ENCODE measurements at regions not wholly inside any gene's neighbourhood (a gene's known extent, or its start where the extent isn't known, plus 50 kb on each side); places are given as distances from the start of the nearest gene placed in this dataset.

DNA sequence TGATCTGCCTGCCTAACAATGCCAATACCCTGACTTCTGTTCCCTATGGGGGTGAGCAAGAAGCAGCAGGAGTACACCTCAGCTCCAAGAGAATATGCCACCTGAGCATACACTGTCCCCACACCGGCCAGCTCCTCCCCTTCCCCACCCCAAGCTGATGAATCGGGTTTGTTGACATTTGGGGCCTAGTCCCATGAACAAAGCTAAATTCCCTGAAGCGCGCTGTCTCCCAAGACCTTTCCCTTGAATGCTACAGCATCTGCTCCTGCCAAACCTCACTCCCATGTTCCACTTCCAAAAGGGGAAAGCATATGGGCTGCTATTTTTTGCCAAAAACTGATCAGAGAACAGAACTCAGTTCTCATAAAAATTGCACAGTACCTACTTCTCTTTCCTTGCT lies 220.4 kb upstream of the CAMK1G start:
- peak; percentile 70 for ATAC-seq

DNA sequence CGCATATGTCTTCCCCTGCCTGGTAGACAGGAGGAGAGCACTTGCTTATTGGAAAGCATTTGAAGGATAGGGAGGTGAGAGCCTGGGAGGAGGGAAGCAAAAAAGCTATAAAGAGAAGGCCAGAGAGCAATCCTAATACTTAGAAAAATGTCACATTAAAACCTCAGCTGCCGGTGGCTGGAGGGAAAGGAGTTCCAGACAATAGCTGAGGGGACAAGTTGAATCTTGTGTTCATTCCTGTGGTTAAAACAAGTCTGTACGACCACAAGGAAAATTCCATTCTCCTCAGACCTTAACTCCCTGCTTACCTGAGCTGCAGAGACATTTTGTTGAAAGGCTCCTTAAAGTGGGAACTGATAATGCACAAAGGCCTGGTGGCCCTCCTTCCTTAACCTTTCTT lies 218.8 kb upstream of the CAMK1G start:
- ATAC-seq = peak; percentile 72

DNA sequence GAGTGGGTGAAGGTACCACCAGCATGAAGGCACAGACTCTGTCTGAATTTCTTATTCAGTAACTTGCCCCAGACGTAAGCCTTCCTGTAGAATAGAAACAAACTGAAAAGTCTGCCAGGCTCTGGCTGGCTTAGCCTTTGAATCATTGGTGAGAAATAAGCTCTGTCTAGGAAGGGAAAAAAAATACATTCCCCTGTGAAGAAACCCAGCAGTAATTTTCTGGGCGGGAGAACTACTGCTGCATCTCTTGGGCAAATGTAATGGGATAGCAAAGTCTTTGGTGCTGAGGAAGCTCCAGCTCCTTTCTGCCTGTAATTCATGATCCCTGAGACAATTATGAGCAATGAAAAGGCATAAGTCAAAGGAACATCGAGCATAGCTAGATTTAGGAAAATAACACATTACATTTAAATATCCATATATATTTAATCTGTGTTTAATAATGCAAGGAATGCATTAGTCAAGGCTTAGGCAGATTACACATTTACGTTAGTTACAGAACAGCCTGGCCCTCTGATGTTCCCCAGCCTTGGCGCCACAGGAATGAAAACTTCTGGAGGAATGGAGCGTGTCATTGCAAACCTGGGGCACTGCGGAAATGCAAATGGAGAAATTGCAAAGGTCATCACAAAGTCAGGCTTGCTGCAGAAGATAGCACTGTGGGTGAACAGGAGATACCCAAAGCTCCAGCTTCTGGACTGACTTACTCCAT lies 216.3 kb upstream of the CAMK1G start:
- no peak for ATAC-seq

DNA sequence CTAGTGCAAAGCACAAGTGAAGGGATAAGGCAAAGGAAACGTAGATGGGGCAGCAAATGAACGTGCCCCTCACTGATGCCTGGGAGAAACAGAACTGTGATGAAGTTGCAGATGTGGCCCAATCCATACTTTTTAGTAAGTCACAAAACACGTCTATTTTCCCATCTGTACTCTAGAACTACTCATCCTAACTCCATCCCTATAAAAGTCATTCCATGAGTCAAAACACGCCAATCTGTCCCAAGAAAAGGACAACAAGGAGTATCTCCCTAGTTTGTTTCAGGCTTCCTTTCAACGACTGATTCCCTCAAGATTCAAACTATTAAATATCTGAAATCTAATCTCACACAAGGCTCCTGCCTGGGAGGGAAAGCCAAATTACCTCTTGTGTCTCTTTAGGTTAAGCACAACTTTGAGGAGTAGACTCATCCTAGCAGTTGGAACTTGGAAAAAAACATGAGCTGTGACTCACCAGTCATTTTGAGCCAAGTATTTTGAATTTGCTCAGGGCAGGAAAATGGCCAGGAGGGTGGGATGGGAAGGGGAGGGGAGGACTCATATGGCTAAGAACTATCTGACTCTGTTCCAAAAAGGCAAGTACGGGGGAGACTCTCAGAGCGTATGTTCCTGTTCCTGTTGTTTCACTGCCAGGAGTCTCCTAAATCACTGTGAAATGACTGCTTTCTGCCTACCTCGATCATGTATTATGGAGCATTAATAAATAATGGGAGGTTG lies 214.5 kb upstream of the CAMK1G start:
- peak; percentile 74 for ATAC-seq

DNA sequence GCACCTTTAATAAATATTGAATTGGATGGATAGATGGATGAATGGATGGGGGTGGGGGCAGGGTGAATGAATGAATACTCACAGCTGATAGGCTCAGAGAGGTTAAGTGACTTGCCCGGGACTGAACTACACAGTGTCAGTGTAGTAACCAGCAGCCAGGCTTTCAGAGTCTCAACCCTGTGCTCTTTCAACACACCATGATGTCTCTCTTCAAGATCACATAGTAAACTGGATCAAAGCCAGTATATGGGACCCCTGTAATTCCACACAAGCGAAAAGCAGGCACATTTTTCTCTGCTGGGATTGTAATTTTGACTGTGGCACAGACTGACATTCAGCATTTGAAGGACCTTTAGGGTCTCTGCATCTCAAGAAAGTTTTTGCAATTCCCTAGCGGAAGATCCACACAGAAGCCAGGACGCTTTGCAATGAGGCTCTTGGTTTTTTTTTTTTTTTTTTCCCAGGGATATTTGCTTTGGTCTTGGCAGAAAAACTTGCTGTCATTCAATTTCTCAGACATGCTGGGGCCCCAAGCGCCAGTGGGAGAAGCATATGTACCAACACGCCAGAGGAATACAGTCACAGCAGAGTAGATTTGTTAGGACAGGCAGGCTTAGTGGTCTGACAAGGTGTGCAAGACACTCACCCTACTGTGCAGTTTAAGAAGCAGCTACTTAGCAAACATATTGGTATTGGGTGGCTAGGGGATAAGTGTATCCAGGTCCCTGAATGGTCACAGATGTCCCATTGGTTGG lies 213.1 kb upstream of the CAMK1G start:
- peak; percentile 92 for ATAC-seq

DNA sequence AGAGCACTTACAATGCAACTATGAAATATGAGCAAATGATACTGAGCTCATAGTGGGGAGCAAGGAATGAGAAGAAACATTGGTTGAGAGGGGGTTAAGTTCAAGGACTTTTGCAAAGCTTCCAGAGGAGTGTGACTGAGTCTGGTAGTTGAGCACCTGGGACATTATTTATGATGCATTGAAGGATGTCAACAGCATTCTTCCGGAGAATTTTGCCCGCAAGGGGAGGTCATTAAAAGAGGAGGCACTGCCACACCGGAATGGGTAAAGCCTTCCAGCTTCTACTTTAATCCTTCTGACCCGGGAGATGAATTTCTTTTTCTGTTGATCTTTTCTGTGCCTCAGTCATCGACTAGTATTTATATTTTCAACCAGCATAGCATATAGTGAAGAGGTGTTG lies 208.4 kb upstream of the CAMK1G start:
- ATAC-seq = no peak

DNA sequence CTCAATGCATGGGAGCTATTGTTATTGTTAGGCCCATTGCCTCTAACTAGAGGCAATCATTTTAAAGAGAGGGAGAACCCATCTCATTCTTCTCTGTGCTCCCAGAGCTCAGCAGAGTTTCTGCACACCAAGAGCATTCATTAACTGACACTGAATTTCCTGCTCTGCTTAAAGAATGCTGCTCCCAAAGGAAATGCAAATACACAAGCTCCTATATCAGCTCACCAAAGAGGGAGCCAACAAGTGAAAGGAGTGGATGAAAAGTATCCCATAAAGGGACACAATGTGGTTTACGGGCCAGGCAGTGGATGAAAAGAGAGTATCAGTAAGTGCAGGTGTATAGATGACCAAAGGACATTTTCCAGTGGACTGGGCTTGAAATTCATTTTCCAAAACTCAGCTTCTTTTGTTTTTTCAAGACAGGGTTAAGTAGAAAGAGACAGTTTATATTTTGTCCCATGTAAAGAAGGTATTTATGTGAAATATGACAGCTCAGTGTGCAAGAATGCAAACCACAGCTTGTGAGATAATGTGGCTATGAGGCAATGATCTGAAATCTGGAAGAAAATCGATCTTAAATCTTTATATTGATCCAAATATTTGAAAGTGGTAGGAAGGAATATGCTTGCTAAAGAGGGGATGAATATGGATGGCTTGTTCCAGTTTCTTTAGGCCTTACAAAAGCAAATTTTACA lies 207.7 kb upstream of the CAMK1G start:
- no peak for ATAC-seq

DNA sequence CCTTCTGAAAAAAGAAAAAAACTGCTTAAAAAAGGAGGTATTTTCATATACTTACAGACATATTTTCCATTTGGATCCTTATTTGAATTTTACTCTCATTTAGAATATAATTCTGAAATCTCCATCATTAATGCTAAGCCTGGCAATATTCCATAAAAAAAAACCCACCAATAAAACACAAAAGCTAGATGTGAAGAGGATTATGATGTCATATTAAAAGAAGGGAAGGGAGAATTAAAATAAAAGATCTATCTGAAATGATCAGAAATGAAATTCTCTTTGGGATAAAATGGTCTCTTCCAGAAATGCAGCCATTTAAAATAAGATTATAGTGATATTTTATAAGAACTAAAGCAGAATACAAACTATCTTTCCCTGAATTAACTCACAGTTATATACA lies 206.7 kb upstream of the CAMK1G start:
- ATAC-seq = no peak

DNA sequence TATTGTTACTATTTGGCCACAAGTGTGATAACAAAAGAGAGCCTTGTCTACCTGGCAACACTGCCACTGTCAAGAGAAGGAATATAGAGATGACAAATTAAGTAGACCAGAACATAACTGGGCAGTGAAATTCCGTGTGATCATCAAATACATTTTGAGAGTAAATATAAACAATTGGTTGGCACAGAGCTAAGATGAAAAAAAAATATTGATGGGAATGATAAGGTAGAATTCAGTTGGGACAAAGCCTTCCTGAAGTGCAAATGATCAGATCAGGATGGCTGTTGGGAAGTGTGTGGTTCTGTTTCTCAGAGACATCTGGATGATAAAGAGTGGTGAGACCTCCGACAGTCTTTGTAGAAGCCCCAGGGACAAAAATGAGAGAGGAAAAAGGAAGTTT lies 205.5 kb upstream of the CAMK1G start:
- no peak for ATAC-seq

DNA sequence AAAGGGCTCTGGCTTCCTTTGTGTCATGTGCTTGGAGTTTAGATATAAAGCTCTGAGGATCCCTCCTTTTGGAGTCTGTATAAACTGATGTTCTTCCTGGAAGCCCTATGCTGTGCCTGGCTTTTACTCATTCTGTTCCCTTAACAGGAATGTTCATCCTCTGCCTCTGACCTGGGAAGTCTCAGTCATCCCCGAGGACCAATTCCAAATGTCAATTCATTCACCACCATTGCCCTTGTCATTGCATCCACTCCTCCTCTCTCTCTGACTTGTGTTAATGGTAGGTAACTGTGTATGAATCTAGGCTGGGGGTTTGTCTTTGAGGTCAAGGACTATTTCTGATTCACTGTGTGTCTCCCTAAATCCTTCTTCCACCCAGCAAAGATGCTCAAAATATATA lies 204.2 kb upstream of the CAMK1G start:
- no peak for ATAC-seq

DNA sequence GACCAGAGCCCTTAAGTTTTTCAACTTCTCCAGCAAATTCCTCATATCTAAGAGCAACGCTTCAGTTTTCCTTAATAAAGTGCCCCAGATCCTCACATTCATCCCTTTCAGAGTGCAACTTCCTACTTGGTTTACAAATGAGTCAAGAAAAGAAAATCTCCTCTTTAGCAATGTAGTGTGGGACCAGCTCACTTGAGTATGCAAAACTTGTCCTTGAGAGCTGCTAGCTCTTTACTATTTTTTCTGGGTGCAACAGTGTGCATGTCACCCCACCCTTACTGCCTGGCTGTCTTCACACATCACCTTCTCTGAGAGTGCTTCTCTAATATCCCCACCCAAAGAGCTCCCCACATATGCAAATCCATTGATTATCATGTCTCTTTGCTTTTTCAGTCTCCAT lies 203.1 kb upstream of the CAMK1G start:
- ATAC-seq = no peak

DNA sequence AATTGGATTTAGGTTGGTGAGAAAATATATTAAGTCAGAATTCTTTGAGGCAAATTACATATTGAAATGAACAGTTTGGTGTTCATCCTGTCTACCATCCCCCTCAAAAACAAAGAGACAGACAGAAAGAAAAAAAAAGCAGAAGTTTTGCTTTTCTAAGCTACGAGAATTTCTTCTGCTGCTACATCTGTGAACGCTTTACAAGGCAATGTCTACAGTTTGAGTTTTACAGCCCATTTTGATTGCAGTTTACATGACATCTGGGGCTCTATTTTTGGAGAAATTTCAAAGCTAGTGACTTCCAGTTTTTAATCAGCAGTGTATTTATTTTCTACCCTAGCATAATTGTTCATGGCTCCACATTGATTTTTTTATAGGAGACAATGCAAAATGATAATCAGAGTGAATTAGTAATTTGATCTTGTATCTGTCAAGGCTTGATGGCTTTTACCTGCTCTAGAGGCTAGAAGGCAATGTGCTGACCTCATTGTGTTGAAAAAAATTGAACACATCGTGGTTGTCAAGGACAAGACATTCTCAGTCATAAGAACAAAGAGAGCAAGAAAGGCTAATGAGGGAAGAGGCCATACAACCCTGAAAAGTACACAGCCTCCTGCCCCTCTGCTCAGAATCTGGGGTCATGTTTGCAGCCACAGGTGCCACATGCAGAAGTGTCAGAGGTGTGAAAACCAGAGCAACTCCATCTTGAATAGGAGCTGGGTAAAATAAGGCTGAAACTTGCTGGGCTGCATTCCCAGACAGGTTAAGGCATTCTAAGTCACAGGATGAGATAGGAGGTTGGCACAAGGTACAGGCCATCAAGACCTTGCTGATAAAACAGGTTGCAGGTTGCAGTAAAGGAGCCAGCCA lies 201.0 kb upstream of the CAMK1G start:
- no peak for ATAC-seq

DNA sequence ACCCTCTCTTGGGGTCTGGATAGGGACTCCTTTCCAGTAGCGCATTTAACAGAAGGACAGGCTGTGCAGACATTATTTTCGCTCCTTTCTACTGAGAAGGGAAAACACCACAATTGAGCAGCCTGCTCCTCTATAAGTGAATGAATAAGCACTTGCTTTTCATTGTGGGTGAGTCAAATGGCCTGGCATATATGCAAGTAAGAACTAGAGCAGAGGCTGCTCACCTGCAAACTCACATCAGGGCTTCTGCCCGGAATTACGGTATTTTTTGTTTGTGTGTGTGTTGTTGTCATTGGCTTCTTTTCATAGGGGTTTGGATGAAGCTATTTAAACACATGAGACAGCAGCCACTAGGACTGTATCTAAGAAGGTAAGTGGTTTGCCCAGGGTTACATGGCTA lies 200.1 kb upstream of the CAMK1G start:
- ATAC-seq = peak; percentile 74

DNA sequence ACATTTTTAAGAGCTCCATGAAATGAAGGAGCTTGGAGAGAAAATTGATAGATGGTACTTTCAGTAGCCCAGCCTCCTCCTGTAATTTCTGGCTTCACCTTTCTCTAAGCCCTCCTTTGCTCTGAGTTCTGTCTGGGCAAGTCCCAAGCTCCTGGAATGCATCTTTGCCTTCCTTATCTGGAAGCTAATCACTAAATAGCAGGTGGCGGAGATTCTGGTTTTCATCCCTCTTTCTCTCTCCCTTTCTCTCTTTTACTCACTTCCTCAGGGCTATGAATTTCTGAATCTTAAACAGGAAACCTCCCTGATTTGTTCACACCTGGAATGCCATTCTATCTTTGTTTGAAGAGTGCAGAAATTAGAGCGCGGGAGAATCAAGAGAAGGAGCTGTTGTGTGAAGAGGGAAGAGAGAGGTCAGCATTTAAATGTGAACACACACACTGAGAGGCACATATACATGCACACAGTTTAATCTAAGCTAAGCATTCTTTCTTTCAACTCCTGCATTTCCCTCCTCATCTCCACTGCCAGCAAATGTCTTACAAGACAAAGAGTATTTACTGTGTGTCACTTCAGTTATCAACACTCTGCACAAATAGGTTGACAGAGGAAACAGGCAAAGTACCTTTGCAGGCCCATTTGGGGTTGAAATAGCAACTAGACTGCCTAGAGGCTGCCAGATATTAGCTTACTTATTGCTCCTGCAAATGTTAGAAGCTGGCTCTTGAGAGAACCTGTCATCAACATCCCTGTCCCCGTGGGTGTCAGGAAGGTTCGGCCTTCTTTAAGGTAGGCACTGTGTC lies 199.4 kb upstream of the CAMK1G start:
- peak; percentile 42 for ATAC-seq

DNA sequence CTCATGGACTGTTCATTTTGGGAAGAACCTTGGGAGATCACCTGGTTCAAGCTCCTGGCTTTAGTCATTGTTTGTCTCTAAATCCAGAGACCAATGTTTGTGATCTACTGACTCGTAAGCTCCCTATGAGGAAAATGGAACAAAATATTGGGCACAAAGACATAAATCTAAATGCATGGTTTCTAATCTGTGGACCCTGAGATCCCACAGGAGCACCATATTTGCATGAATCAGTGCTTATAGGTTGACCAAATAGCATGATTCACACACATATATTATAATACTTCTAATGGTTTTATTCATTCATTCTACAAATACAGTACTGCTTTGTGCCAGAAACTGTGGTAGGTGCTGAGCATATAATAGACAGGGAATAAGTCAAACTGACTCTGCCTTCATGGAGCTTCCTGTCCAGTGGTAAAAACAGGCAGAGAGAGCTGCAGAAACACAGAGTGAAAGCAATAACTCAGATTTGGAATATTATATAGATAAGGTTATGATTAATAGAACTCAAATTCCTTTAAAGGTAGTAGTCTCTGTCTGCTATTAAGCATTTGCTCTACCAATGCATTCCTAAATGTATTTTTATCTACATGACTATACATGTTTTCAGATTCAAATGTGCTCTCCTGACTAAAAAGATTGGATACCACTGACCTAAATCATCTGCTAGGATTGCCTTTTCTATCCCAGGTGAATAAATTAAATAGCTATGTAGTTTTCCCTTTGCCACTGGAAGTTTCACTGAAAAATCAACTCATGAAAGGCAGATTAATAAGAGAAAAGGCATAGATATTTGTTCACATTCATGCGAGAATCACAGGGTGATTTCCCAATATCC lies 198.6 kb upstream of the CAMK1G start:
- no peak for ATAC-seq

DNA sequence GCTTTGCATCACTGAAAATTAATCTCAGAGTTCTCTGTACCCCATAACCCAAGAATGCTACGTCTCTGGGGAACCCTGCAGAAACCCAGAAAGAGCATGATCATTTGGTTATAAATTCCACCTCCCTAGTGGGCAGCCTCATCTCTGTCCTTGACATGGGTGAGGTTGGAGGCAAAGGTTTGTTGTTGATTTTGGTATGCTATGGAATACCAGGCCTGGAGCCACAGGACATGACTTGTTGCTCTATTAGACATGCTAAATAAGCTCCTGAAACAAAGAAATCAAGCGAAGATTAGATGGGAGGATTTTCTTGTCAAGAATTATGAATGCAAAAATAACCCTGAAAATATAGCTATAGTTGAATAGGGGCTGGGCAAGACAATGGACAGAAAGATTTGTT lies 197.4 kb upstream of the CAMK1G start:
- no peak for ATAC-seq

DNA sequence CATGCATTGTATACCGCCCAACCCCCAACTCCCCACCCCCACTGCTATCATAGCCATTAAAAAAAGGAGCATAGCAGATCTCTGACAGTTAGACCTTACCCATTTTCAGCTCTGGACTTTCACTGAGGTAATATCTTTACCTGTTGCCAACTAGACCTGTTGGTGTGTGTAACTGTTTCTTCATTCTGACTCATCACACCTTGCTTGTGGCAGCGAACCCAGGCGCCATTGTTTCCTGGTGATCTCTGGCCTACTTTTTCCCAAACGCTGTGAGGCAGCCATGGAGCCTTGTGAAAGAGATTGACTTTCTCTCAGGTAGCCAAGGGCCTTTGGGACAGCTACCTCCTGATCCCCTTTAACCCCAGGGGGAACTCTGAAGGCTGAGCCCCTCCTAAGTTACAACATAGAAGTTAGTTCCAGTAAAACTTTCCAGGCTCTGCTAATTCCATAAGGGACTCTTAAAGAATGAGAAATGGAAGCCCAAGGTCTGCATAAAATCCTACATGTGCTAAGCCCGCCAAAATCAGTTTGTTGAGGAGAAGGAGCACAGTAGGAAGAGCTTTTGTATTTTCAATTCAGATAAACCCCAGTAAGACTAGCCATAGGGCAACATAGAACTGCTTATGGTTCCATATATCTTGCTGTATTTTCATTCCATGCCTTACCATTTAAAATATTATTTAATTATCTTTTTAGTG lies 196.1 kb upstream of the CAMK1G start:
- peak; percentile 61 for ATAC-seq

DNA sequence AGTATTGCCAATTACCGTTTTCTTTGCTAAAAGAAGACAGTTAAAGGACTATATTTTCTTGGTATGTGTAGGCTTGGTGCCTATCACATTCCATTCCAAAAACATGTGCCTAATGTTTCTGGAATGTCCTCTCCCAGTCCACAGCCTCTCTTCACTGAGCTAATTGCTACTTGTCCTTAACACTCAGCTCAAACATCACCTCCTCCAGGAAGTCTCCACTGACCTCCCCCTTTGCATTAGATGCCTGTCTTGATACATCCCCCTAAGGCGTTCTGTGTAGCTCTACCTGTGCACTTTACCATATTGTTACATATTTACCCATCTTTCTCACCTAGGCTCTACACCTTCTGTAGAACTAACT lies 195.6 kb upstream of the CAMK1G start:
- no peak for ATAC-seq

DNA sequence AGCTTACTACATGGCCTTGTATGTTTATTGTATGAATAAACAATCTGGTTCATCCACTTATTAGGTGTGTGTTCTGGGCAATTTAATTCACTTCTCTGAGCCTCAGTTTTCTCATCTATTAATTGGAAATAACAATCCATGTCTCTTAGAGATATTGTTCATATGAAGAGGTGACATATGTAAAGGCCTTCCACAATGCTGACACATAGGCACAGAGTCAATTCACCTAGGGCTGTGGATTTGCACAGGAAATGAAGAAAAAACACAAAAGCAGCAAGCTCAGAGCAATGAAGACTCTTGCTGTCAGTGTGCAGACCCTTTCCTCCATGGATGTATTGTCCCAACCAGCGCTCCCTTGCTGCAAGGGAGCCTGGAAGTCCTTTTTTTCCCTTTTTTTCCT lies 195.2 kb upstream of the CAMK1G start:
- ATAC-seq = no peak

DNA sequence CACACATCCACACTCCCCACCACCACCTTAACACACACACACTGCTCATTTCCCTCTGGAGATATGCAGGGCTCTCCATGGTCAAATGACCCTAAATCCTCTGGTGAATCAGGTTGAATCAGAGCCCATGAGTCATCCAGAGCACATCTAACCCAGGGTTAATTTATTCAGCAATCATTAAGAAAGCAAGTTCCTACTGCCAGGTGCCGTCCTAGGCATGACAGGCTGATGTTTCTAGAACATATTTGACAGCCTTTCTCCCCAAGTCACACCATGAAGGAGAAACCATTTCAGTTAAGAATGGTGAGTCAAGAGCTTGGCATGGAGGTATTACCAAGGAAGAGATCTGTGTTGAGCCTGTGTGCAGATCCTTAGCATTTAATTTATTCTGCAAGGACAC lies 194.3 kb upstream of the CAMK1G start:
- peak; percentile 94 for ATAC-seq

Measured in esophagus mucosa (tissue), 1 donor.